KMS-11 (cell line): ENCODE measurements at regions not wholly inside any gene's neighbourhood (a gene's known extent, or its start where the extent isn't known, plus 50 kb on each side); places are given as distances from the start of the nearest gene placed in this dataset.

Source experiments
- H2AFZ ChIP-seq: fragments of 200-600 bp; sonication (generic); 2 replicates; pipeline ENCODE4 v1.6.1; 2016; ENCODE audit warnings: antibody characterized with exemption, mixed run types, low read depth
- H3K27ac ChIP-seq: fragments of 200-600 bp; sonication (generic); 2 replicates; pipeline ENCODE4 v1.6.1; 2016; ENCODE audit warnings: mild to moderate bottlenecking, mixed run types
- H3K27me3 ChIP-seq: fragments of 200-600 bp; sonication (generic); 2 replicates; pipeline ENCODE4 v1.6.1; 2017; ENCODE audit warnings: mild to moderate bottlenecking, low read depth, mixed run types, moderate library complexity; ENCODE audit not compliant: insufficient read depth
- H3K36me3 ChIP-seq: fragments of 200-600 bp; sonication (generic); 2 replicates; pipeline ENCODE4 v1.6.1; 2017; ENCODE audit warnings: mild to moderate bottlenecking, mixed run types; ENCODE audit not compliant: insufficient read depth
- H3K4me1 ChIP-seq: fragments of 200-600 bp; sonication (generic); 2 replicates; pipeline ENCODE4 v1.6.1; 2016; ENCODE audit warnings: mild to moderate bottlenecking, low read depth, mixed run types; ENCODE audit not compliant: poor library complexity, severe bottlenecking
- H3K4me2 ChIP-seq: fragments of 200-600 bp; sonication (generic); 2 replicates; pipeline ENCODE4 v1.7.0; 2016; ENCODE audit warnings: mild to moderate bottlenecking, mixed run types
- H3K4me3 ChIP-seq: fragments of 200-600 bp; sonication (generic); IDR thresholded peaks from 2 replicates; pipeline ENCODE4 v1.6.1; 2017; ENCODE audit warnings: low read depth, low read length, mixed read lengths; ENCODE audit not compliant: insufficient read depth
- H3K79me2 ChIP-seq: fragments of 200-600 bp; sonication (generic); 2 replicates; pipeline ENCODE4 v1.6.1; 2016; ENCODE audit warnings: low read depth, mixed run types; ENCODE audit not compliant: insufficient read depth
- H3K9ac ChIP-seq: fragments of 200-600 bp; sonication (generic); 2 replicates; pipeline ENCODE4 v1.6.1; 2016; ENCODE audit warnings: mild to moderate bottlenecking, mixed run types
- H4K20me1 ChIP-seq: fragments of 200-600 bp; sonication (generic); 2 replicates; pipeline ENCODE4 v1.6.1; 2016; ENCODE audit warnings: mild to moderate bottlenecking, mixed run types; ENCODE audit not compliant: insufficient read depth
- CTCF ChIP-seq: fragments of 200-600 bp; sonication (generic); conservative IDR thresholded peaks from 2 replicates; pipeline ENCODE4 v1.6.1; 2017; ENCODE audit warnings: low read depth, mild to moderate bottlenecking, antibody characterized with exemption, low read length, moderate library complexity, mixed read lengths

DNA sequence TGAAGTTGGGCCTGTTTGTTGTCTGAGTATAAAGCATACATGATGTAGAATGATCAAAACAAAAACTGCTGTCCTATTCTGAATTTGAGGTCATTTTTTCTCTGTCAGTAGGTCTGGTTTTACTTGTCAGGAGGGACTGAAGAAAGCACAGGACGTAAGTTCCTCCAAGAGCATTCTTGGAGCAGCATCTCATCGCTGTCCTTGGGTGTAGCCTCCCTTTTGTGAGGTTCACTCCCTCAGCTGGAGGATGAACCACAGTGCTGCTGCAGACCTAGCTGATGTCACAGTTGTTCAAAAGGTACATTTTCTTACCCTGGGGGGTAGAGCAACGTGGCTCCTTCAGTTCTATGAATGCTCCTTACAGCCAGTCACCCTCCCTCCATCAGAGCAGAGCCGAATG is 490.0 kb upstream of the TBL1XR1 start:
- no peaks in the 10 kb centered on the region for H3K79me2 ChIP-seq
- TF ChIP-seq CTCF, result no peak
- H3K4me3 ChIP-seq, result no peak overlapping the region
- no peaks in the 10 kb centered on the region for H4K20me1 ChIP-seq
- no peak overlapping the region for H3K4me2 ChIP-seq
- no peaks in the 10 kb centered on the region for H3K36me3 ChIP-seq
- H2AFZ ChIP-seq, result no peak overlapping the region
- H3K27me3 ChIP-seq, result no peaks in the 10 kb centered on the region
- H3K4me1 ChIP-seq, result no peaks in the 10 kb centered on the region
- no peak overlapping the region for H3K9ac ChIP-seq
- no peak overlapping the region for H3K27ac ChIP-seq

DNA sequence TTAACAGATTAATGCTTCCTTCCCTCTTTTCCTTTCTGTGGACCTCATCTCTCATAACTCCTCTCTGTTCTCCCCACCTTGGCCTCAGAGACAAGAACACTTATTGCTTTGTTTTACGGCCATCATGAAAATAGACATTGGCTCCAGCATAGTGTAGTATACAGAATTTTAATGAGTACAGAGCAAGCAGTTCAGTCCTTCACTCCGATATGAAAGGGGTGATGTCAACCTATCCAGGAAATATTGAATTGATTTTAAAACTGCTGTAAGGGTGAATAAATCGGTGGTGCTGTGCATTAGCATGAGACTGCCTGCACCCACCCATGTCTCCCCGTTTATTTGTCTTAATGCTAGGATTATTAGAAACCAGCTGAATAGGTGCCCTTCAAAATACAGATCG is 490.9 kb upstream of the TBL1XR1 start:
- Histone ChIP-seq H3K4me3 (no peak overlapping the region), H3K36me3 (no peaks in the 10 kb centered on the region), H3K4me2 (no peak overlapping the region), H4K20me1 (no peaks in the 10 kb centered on the region), H3K27me3 (no peaks in the 10 kb centered on the region), H3K27ac (no peak overlapping the region), H3K79me2 (no peaks in the 10 kb centered on the region), H3K4me1 (no peaks in the 10 kb centered on the region), H2AFZ (no peak overlapping the region), H3K9ac (no peak overlapping the region)
- no peak for TF ChIP-seq CTCF

DNA sequence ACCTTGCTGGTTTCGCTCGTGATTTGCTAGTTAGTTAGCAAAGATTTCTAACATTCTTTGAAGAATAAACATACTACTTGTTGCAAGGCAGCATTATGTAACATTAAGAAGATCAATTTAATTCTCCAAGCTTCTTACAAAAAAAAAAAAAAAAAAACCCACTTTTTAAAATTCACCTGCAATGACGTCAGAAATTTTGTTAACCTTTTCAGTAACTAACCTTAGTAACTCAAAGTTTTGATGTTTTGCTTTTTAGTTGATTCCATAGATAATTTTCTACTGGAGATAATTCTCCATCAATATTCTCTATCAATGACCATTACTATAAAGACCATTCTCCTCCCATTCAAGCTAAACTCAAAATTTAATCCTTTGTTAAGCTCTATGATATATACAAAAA is 491.8 kb upstream of the TBL1XR1 start:
- no peaks in the 10 kb centered on the region for H3K36me3 ChIP-seq
- H3K79me2 ChIP-seq, result no peaks in the 10 kb centered on the region
- no peak overlapping the region for H3K4me3 ChIP-seq
- H2AFZ ChIP-seq, result no peak overlapping the region
- H3K9ac ChIP-seq, result no peak overlapping the region
- no peaks in the 10 kb centered on the region for H3K27me3 ChIP-seq
- H3K27ac ChIP-seq, result no peak overlapping the region
- no peak for TF ChIP-seq CTCF
- no peak overlapping the region for H3K4me2 ChIP-seq
- no peaks in the 10 kb centered on the region for H3K4me1 ChIP-seq
- no peaks in the 10 kb centered on the region for H4K20me1 ChIP-seq

- H3K79me2 ChIP-seq, result no peaks in the 10 kb centered on the region
- H3K4me2 ChIP-seq, result no peak overlapping the region
- no peaks in the 10 kb centered on the region for H3K36me3 ChIP-seq
- no peak overlapping the region for H3K9ac ChIP-seq
- no peak for TF ChIP-seq CTCF
- H4K20me1 ChIP-seq, result no peaks in the 10 kb centered on the region
- H3K4me1 ChIP-seq, result no peaks in the 10 kb centered on the region
- H2AFZ ChIP-seq, result no peak overlapping the region
- no peaks in the 10 kb centered on the region for H3K27me3 ChIP-seq
- H3K27ac ChIP-seq, result no peak overlapping the region
- H3K4me3 ChIP-seq, result no peak overlapping the region
Measured at GRCh38 chr3:177689869-177690268, 492.6 kb upstream of the TBL1XR1 start.

GRCh38 chr3:177690306-177690705 is 493.0 kb upstream of the TBL1XR1 start:
- no peaks in the 10 kb centered on the region for H4K20me1 ChIP-seq
- H2AFZ ChIP-seq, result no peak overlapping the region
- no peak overlapping the region for H3K27ac ChIP-seq
- no peak overlapping the region for H3K9ac ChIP-seq
- H3K79me2 ChIP-seq, result no peaks in the 10 kb centered on the region
- no peak for TF ChIP-seq CTCF
- no peak overlapping the region for H3K4me3 ChIP-seq
- H3K4me2 ChIP-seq, result no peak overlapping the region
- H3K4me1 ChIP-seq, result no peaks in the 10 kb centered on the region
- no peaks in the 10 kb centered on the region for H3K36me3 ChIP-seq
- no peaks in the 10 kb centered on the region for H3K27me3 ChIP-seq
